ENCODE measurements at regions not wholly inside any gene's neighbourhood (a gene's known extent, or its start where the extent isn't known, plus 50 kb on each side); places are given as distances from the start of the nearest gene placed in this dataset.
"Not testable (repeated sequence)": the region's sequence is repeated elsewhere in the genome, so short reads cannot be mapped to it uniquely, and the experiment has no call there.

GRCh38 chr16:73951481-73951880, 345.1 kb upstream of the PSMD7 start:
- H3K27ac ChIP-seq: peak overlapping the region; percentile 1 to 21
- peaks cover 0 to 3% of the 10 kb centered on the region in 2 donors for H3K4me1 ChIP-seq
- no peaks in the 10 kb centered on the region for H3K27me3 ChIP-seq
- DNase-seq (ENCODE audit: low spot score): no peak
- no peaks in the 10 kb centered on the region for H3K36me3 ChIP-seq
- H3K9me3 ChIP-seq: no peaks in the 10 kb centered on the region
- no peak overlapping the region for H3K4me3 ChIP-seq
- TF ChIP-seq CTCF (IDR thresholded peaks at IDR 0.05): no peak

GRCh38 chr16:73949574-73950320, 346.9 kb upstream of the PSMD7 start:
- H3K27ac ChIP-seq: peak overlapping the region in 1 of 2 donors; percentile 71
- H3K4me3 ChIP-seq: no peak overlapping the region
- TF ChIP-seq CTCF (IDR thresholded peaks at IDR 0.05): no peak
- H3K27me3 ChIP-seq: no peaks in the 10 kb centered on the region
- no peaks in the 10 kb centered on the region for H3K36me3 ChIP-seq
- no peak for DNase-seq (ENCODE audit: low spot score)
- H3K4me1 ChIP-seq: peaks cover 0 to 3% of the 10 kb centered on the region in 2 donors
- no peaks in the 10 kb centered on the region for H3K9me3 ChIP-seq

- DNase-seq (ENCODE audit: low spot score): no peak
- no peak overlapping the region for H3K27ac ChIP-seq
- H3K4me3 ChIP-seq: no peak overlapping the region
- no peaks in the 10 kb centered on the region for H3K4me1 ChIP-seq
- TF ChIP-seq CTCF (IDR thresholded peaks at IDR 0.05): no peak
- no peaks in the 10 kb centered on the region for H3K27me3 ChIP-seq
- H3K9me3 ChIP-seq: no peaks in the 10 kb centered on the region
- no peaks in the 10 kb centered on the region for H3K36me3 ChIP-seq
Measured at GRCh38 chr16:73945631-73946030, 351.0 kb upstream of the PSMD7 start.

- H3K4me1 ChIP-seq; DNase-seq (ENCODE audit: low spot score); H3K9me3 ChIP-seq; H3K4me3 ChIP-seq; H3K27ac ChIP-seq; H3K36me3 ChIP-seq; H3K27me3 ChIP-seq: not testable (repeated sequence)
Measured at GRCh38 chr16:73943184-73943583, 353.4 kb upstream of the PSMD7 start.

DNA sequence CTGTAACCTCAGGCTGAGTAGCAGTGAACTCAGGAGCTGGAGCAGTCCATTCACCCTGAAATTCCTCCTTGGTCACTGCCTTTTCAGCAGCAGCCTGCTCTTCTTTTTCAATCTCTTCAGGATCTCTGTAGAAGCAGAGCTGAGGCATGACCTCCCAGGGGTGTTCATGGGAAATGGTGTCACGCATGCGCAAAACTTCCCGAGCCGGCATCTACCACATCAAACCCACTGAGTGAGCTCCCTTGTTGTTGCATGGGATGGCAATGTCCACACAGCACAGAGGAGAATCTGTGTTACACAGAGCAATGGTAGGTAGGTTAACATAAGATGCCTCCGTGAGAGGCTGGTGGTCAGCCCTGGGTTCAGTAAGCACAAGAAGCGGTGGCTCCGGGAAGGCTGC, 355.8 kb upstream of the PSMD7 start:
- H3K4me1 ChIP-seq; H3K27me3 ChIP-seq; DNase-seq (ENCODE audit: low spot score); H3K27ac ChIP-seq; H3K36me3 ChIP-seq; H3K4me3 ChIP-seq; H3K9me3 ChIP-seq: not testable (repeated sequence)

GRCh38 chr16:73923951-73924350, 372.7 kb upstream of the PSMD7 start:
- H3K36me3 ChIP-seq: no peaks in the 10 kb centered on the region
- H3K9me3 ChIP-seq: peaks cover 0 to 18% of the 10 kb centered on the region in 2 donors
- H3K4me1 ChIP-seq: no peaks in the 10 kb centered on the region
- DNase-seq (ENCODE audit: low spot score): no peak
- H3K27ac ChIP-seq: no peak overlapping the region
- no peaks in the 10 kb centered on the region for H3K27me3 ChIP-seq
- H3K4me3 ChIP-seq: no peak overlapping the region
- TF ChIP-seq CTCF (IDR thresholded peaks at IDR 0.05): no peak

- Histone ChIP-seq H3K27ac (no peak overlapping the region), H3K4me1 (no peaks in the 10 kb centered on the region), H3K27me3 (no peaks in the 10 kb centered on the region), H3K9me3 (peaks cover 0 to 1% of the 10 kb centered on the region in 2 donors), H3K4me3 (no peak overlapping the region), H3K36me3 (no peaks in the 10 kb centered on the region)
- TF ChIP-seq CTCF (IDR thresholded peaks at IDR 0.05): no peak
- DNase-seq (ENCODE audit: low spot score): no peak
Measured at GRCh38 chr16:73921295-73921694, 375.3 kb upstream of the PSMD7 start.
